DOHH2 (cell line): ENCODE measurements at regions not wholly inside any gene's neighbourhood (a gene's known extent, or its start where the extent isn't known, plus 50 kb on each side); places are given as distances from the start of the nearest gene placed in this dataset.

Experiments
- CTCF ChIP-seq: fragments of 200-600 bp; sonication (generic); IDR thresholded peaks from one replicate; pipeline ENCODE4 v1.5.1; 2014; ENCODE audit warnings: antibody characterized with exemption, mild to moderate bottlenecking, low read depth, low read length; ENCODE audit not compliant: poor library complexity, severe bottlenecking
- EZH2phosphoT487 ChIP-seq: fragments of 200-600 bp; sonication (generic); IDR thresholded peaks from 2 replicates; pipeline ENCODE4 v1.6.1; 2017; ENCODE audit warnings: borderline replicate concordance, mild to moderate bottlenecking, antibody characterized with exemption, low read length, moderate library complexity, mixed read lengths

GRCh38 chr2:187654535-187654934 lies 100.3 kb upstream of the TFPI start:
- TF ChIP-seq CTCF (no peak), EZH2phosphoT487 (no peak)
